Upper lobe of right lung (tissue), 1 donor: ENCODE measurements at regions not wholly inside any gene's neighbourhood (a gene's known extent, or its start where the extent isn't known, plus 50 kb on each side); places are given as distances from the start of the nearest gene placed in this dataset.

Experiments used
- ATAC-seq: fragments of 200-7000 bp; cut with Tn5 transposase; one replicate; pipeline ENCODE4 v1.9.1; 2020; ENCODE audit warnings: mild to moderate bottlenecking, moderate library complexity
- DNase-seq: peaks from one replicate; pipeline ENCODE4 v3.0.0-alpha.2; 2020
- H3K27ac ChIP-seq: fragments of 200-600 bp; one replicate; pipeline ENCODE4 v1.8.0; 2022
- H3K27me3 ChIP-seq: fragments of 200-600 bp; one replicate; pipeline ENCODE4 v1.8.0; 2022; ENCODE audit warnings: mild to moderate bottlenecking
- H3K36me3 ChIP-seq: fragments of 200-600 bp; one replicate; pipeline ENCODE4 v1.8.0; 2022
- H3K4me1 ChIP-seq: fragments of 200-600 bp; one replicate; pipeline ENCODE4 v1.8.0; 2022
- H3K4me3 ChIP-seq: fragments of 200-600 bp; one replicate; pipeline ENCODE4 v1.8.0; 2022; ENCODE audit warnings: mild to moderate bottlenecking
- H3K9me3 ChIP-seq: fragments of 200-600 bp; one replicate; pipeline ENCODE4 v1.8.0; 2022
- CTCF ChIP-seq: fragments of 200-600 bp; IDR thresholded peaks from one replicate; pipeline ENCODE4 v1.8.0; 2022; ENCODE audit warnings: antibody characterized with exemption
- intact Hi-C: fragments of 100-400 bp; cut with DNase I; formaldehyde crosslinking; loops from one replicate; pipeline ENCODE4 v1.11.0; 2022
- donor health status: DM: no; HTN: yes; CAD: no; lungs with severe emphysema.

GRCh38 chr3:72111265-72112205, 326.6 kb upstream of the PROK2 start:
- H3K4me1 ChIP-seq = no peaks in the 10 kb centered on the region
- intact Hi-C loops = no loop called here
- H3K9me3 ChIP-seq = no peaks in the 10 kb centered on the region
- no peak for TF ChIP-seq CTCF
- H3K27ac ChIP-seq = no peak overlapping the region
- H3K36me3 ChIP-seq = no peaks in the 10 kb centered on the region
- H3K27me3 ChIP-seq = no peaks in the 10 kb centered on the region
- H3K4me3 ChIP-seq = no peak overlapping the region
- ATAC-seq (no peak), DNase-seq (no peak)

GRCh38 chr3:72109327-72110259, 324.6 kb upstream of the PROK2 start:
- ATAC-seq (peak; percentile 61), DNase-seq (no peak)

GRCh38 chr3:72105306-72105705, 320.4 kb upstream of the PROK2 start:
- ATAC-seq = no peak

More at GRCh38 chr3:72109327-72110259, 324.6 kb upstream of the PROK2 start:
- Histone ChIP-seq H3K4me1 (no peaks in the 10 kb centered on the region), H3K27ac (no peak overlapping the region), H3K4me3 (no peak overlapping the region), H3K36me3 (no peaks in the 10 kb centered on the region), H3K9me3 (no peaks in the 10 kb centered on the region), H3K27me3 (no peaks in the 10 kb centered on the region)
- TF ChIP-seq CTCF = no peak
- intact Hi-C loops = no loop called here

GRCh38 chr3:72102112-72102616, 317.2 kb upstream of the PROK2 start:
- ATAC-seq (peak; percentile 88), DNase-seq (no peak)
- Histone ChIP-seq H3K4me3 (no peak overlapping the region), H3K4me1 (peaks cover 16% of the 10 kb centered on the region), H3K36me3 (no peaks in the 10 kb centered on the region), H3K27me3 (no peaks in the 10 kb centered on the region), H3K9me3 (no peaks in the 10 kb centered on the region), H3K27ac (no peak overlapping the region)
- intact Hi-C loops = no loop called here
- TF ChIP-seq CTCF = no peak

More at GRCh38 chr3:72105306-72105705, 320.4 kb upstream of the PROK2 start:
- Histone ChIP-seq H3K27me3 (no peaks in the 10 kb centered on the region), H3K36me3 (no peaks in the 10 kb centered on the region), H3K27ac (no peak overlapping the region), H3K9me3 (no peaks in the 10 kb centered on the region), H3K4me1 (peaks cover 16% of the 10 kb centered on the region), H3K4me3 (no peak overlapping the region)
- intact Hi-C loops = no loop called here
- no peak for DNase-seq
- no peak for TF ChIP-seq CTCF

GRCh38 chr3:72101494-72101893, 316.5 kb upstream of the PROK2 start:
- Histone ChIP-seq H3K27me3 (no peaks in the 10 kb centered on the region), H3K36me3 (no peaks in the 10 kb centered on the region), H3K4me1 (peaks cover 16% of the 10 kb centered on the region), H3K27ac (no peak overlapping the region), H3K4me3 (no peak overlapping the region), H3K9me3 (no peaks in the 10 kb centered on the region)
- intact Hi-C loops = no loop called here
- TF ChIP-seq CTCF = no peak
- ATAC-seq = no peak
- no peak for DNase-seq
